Activated CD4-positive, alpha-beta T cell treated with anti-CD3 and anti-CD28 coated beads for 1 hour (primary cell): ENCODE measurements at regions not wholly inside any gene's neighbourhood (a gene's known extent, or its start where the extent isn't known, plus 50 kb on each side); places are given as distances from the start of the nearest gene placed in this dataset.

Experiments
- DNase-seq: peaks from one replicate; pipeline ENCODE4 v3.0.0-alpha.2; 2020

DNA sequence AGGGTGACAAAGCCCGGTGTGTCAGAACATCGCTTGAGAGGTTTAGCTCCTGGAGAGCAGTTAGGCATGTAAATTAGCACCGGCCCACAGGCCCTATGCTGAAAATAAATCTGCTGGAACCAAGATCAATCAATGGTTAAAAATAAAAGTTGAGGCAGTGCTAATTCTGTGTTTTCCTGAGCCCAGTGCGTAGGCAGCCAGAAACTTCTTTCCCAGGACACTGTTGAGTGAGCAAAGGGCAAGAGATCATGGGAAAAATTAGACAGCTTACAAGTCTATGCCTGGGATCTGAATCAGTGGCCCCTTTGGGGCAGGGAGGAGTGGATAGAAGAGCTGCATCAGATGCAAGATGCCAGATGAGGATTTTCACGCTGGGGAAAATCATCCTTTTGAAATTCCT is 539.2 kb downstream of the BUD13 start:
- DNase-seq = no peak

DNA sequence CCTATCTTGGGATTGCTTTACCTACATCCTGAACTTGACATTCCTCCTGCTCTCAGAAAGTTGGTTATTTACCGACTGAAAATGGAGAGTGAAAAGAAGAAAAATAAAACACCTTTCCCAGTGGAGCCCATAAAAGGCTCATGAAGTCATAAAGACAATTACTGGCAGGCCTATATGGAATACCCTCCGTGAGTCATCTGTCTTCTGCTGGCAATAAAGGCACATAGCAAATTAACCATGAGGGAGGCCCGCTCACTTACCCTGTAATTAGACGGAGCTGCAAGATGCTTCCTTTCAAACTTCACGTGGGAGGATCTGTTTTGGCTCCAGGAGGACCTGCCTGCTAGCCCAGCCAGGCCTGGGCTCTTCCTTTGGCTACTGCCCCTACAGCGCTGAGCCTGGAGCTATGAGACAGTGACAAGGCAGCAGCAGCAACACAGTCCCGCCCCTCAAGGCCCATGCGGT is 540.4 kb downstream of the BUD13 start:
- no peak for DNase-seq

DNA sequence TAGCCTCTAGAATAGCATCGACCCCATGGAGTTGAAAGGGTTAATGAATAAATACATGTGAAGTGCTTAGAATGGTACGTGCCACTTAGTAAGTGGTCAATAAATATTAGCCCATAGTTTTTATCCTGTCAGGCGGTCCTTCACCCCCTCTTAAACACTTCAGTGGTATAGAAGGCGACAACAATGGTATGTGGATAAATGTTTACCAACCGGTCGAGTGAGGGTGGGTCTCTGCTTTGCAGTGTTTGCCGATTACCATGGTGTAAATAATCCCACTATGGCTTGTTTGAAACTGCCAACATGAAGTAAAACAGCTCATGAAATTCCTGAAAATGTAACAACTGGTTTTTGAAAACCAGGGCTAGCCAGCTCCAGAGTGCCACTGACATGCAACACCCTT is 541.2 kb downstream of the BUD13 start:
- DNase-seq = no peak

DNA sequence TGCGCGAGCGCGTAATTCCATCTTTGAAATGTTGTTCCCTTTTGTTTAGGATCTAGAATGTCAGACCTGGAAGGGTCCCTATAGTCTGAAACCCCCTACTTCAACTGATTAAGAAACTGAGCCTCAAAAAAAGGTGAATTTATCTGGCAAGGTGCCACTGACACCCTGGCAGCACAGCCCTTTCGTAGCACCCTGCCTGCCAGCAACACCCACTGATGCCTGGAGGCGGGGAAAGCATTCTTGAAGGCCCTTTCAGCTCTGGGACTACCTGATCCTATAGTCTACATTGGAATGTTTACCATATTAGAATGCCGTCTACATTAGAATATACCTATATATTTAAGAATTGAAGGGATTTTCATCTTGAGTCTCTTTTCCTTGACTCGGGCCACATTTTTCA is 542.3 kb downstream of the BUD13 start:
- DNase-seq = no peak

DNA sequence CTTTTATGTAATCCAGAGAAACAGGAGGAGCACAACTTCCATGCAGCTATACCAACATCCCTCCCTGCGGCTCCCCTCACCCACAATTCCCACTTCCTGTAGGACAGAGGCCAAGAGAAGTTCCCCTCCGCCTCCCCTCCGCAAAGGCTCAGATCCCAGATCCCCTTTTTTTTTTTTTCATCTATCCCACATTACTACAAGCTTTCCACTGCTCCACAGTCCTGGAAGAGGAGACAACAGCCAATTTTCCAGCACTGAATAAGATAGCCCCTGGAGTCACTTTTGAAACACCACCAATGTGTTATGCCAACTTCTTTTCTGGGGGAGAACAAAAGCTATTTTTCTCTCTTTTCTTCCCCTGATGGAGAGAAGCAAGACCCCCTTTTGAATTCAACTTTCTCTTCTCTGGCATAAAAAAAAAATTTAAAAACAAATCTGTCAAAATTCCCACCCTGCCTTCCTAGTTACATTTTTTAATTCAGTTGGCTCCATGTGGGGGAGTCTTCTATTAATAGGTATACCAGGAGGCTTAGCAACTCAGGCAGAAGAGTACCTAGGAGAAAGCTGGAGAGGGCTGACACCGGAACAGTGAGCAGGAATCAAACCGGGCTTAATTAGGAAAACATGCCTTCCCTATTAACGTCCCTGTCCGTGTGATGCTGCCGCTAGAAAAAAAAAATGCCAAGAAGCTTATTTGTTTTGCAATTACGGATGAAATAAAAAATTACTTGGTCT is 543.4 kb downstream of the BUD13 start:
- no peak for DNase-seq

DNA sequence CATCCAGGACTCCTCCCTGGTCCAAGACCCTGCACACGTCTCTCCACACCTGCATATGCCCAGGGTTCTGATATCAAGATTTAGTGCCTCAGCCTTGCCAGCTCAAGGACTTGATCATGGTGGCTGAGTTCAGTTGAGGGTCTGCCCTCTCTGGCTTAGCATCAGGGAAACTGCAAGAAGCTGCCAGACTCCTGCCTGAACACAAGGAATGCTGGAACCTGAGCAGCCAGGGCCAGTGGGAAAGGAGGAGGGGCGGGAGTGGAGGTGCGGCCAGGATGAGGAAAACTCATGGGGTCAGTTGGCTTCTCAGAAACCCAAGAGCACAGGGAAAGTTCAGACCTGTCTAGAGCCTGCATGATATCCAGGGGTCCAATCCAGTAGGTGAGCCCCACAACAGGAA is 546.1 kb downstream of the BUD13 start:
- DNase-seq = no peak

DNA sequence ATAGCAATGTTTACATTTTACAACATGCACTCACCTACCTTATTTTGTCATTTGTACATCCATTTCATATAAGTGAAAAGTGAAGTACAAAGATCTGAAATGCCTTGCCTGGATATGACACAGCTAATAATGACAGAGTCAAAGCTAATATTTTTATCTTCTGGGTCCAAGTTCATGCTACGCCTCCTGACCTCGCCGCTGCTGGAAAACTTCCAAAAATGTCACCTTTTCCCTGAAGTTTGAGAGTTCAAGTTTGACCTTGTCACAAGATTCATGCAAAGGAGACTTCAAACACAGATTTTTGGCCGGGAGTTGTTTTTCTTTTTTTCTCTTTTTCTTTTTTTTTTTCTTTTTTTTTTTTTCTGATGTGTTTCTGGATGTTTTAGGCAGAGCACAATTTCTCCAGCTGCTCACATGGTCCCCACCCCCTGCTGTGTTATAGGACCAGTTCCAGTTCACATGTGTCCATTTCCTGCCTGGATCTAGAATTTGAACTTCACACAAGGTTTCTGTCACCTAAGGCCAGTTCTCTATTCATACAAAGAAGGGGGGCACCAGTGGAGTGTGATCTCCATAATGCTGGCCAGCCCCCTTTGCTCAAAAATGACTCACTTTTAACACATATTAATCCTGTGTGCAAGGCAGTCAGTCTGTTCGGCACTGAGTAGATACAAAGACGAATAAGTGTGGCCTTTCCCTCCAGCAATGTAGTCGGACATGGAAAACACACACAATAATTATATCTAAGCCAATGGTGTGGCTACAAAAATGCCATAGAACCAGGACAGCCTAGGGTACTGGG is 546.8 kb downstream of the BUD13 start:
- no peak for DNase-seq

DNA sequence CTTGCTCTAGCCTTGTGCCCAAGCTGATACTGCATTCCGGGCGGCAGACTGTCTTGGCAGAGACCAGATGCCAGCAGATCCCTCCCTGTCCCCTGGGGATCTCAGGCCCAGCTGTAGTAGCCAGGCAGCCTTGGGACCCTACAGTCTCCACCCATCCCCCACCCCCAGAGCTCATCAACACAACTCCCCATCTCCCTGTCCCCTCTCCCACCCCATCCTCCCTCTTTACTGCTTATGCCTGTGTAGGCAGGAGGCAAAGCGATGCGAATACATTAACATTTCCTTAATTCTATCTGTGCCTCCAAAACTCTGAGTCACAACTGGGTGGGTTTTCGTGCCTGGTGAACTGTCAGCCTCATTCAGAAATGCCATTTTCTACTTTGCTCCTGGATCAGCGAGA is 547.6 kb downstream of the BUD13 start:
- DNase-seq = no peak

DNA sequence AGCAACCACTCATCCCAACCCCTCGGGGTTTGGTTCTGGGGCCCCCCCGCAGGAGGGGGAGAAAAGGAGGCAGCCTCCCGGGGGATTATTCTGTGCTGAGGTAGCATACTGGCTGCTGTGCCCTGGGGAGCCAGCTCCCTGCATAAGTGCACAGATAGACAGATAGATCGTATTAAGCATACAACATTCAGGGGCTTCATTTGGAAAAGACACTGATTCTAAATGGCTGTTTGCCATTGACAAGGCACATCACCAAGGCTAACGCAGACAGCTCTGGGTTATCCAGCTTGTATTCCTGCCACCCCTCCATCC is 547.9 kb downstream of the BUD13 start:
- DNase-seq = no peak

DNA sequence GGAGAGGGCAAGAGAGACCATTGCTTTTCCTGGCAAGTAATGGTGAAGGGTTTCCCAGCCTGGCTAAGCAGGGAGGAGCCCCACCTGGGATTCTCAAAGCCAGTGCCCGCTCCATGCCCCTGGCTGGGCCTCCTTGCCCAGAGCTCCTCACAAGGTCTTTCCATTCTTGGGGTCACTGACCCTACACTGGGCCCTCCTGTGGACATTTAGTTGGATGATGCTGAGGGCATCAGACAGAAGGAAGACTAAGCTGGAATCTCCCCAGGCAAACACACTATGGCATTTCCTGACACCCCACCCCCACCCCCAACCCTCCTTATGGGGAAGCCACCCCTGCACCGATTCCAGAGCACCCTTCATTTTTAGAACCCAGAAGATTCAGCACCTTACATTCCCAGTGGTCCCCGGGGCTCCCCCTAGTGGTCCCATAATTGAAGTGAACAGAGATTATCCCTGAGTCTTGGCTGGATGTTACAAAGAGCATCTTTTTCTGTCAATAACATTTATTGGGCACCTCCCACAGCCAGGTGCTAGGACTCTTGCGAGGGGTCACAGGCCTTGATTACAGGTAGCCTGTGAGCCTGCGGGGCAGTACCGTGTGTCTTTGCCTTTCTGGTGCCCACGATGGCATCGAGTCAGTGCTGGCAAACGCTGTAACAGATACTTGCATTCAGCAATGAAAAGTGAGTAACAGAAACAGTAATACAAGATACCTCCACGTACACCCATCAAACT is 548.5 kb downstream of the BUD13 start:
- DNase-seq = no peak

DNA sequence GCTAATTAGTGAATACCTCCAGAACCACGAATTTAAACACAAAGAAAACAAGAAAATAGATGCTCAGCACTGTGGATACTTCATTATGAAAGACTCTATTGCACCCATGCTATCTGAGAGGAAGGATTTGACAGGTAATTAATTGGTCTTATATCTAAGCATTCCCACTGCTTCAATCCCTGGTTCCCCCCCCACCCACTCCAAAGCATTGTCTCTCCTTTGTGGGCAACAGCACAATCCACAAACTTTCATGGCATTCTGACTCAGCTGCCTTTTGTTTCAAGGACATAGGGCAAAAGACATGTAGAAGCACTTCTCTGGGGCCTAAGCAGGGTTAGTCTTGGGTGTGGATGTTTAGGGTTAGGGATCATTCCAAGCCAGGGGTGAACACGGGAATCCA is 551.4 kb downstream of the BUD13 start:
- no peak for DNase-seq

DNA sequence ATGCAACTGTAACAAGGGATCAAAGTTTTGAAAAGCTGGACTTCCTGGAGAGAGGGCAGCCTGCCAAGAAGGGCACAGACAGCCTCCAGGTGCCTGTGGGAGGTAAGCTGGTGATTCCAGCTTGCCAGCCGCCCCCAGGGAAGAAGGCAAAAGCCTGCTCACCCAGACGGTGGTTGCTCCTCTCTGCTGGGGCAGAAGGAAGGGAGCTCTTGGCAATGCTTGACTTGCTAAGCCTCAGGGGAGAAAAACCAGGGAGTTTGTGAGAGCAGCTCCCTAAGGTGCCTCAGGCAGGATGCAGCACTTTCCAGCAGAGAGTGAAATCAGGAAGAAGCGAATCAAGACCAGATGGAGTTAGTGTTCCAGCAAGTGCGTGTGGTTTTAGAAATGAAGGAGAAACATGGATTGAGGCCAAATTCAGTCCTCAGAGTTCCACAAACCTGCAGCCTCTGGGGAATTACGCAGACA is 553.6 kb downstream of the BUD13 start:
- DNase-seq = no peak

DNA sequence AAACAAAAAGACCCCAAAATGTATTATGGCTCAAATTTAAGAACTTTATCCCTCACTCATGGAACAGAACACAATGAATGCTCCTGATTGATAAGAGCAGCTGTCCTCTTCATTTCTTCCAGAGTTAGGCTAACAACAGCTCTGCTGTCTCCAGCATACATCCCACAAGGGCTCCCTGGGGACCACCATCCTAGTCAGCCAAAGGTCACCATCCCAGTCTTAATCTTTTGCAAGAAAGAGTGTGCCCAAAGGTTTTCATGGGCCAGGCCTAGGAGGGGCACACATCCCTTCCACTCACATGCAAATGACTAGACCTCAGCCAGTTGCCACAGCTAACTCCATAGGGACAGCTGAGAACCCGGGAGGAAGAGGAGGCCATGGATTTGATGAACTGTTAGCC is 555.3 kb downstream of the BUD13 start:
- no peak for DNase-seq

DNA sequence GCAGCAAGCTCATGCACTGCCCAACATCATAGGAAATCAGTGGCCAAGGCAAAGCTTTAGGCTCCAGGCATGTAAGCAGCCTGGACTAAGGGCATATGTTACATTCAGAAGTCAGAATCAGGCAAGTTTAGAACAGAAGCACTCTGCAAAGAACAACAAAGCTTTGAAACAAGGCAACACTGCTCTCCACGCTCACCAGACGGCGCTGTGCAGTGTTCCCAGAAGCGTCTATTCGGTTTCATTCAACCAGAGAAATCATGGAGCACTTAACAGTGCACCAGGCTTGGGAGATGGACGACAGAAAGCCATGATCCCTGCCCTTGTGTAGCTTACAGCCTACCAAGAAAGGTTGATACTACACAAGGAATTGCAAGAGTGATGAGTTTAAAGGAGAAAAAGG is 555.8 kb downstream of the BUD13 start:
- DNase-seq = no peak

DNA sequence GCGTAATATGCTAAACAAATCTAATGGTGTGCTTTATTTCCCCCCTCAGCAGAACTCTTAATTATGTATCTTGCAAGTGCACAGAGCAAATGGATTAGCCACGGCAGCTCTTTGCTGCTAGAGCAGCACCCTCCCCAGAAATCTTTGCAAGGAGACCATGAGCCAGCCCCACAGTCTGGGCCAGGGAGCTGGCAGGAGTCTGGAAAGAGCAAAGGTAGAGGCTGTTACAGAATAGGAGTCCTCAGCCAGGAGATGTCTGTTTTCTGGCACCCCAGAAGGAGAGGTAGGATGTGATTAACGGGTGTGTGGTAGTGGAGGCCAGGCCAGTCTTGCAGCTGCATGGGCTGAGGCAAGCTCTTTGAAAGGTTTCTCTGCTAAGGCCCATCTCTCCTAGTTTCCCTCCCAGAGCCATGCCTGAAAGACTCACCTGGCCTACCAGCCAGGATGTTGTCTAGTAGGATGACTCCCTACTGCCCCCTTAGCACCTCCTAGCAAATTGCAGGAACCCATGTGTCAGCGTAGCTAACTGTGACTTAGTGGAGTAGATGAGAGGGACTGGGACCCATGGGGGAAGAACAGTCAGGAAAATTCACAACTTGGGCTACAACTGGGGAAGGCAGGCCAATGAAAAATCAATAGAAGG is 557.2 kb downstream of the BUD13 start:
- DNase-seq = no peak

DNA sequence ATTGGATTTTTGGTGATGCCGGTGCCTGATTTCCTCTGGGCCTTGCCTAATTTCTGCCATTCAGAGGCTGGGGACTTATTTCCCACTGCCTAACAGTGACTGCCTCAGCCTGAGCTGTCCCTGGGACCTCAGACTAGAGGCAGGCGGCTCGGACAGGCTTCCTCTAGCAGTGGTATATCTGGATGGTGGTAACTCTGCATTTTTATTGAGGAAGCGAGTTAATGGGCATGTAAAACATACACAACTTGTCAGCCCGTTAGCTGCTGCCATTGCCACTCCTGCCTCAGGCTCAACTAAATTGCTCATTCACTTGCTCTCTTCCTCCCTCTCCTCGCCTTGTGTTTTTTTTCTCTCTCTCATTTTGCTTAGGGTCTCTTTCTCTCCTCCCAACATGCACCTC is 561.6 kb downstream of the BUD13 start:
- DNase-seq = no peak

DNA sequence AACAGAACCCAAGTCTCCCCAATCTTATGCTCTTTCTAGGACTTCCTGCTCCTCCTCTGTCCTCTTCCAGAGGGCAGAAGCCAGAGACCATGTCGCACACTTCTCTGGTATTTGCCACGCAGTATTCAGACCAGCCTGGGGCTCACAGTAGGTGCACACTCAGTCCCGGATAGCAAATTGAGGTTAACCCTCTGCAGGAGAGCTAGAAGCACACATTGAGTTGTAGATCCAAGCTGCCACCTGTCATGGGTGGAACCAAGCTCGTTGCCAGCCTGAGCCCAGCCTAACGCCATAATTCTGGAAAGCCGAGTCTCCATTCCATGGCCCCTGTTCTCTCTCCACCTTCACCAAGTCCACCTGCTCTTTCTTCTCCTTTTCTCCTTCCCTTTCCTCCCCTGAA is 562.1 kb downstream of the BUD13 start:
- DNase-seq = no peak

DNA sequence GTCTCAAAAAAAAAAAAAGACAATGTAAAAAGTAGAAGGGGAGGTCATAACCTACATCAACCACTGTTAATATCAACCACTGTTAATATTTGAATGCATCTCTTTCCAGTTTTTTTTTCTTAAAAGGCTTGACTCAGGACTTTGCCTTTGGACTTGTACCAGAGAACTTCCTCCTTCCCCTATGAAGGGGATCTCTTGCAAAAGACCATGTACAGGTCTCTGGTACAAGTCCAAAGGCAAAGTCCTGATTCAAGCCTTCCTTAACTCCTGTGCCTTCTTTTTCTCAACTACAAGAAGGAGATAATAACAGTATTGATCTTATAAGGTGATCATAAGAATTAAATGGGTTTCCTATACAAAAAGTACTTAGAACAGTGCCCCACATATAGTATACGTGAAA is 563.5 kb downstream of the BUD13 start:
- DNase-seq = no peak

DNA sequence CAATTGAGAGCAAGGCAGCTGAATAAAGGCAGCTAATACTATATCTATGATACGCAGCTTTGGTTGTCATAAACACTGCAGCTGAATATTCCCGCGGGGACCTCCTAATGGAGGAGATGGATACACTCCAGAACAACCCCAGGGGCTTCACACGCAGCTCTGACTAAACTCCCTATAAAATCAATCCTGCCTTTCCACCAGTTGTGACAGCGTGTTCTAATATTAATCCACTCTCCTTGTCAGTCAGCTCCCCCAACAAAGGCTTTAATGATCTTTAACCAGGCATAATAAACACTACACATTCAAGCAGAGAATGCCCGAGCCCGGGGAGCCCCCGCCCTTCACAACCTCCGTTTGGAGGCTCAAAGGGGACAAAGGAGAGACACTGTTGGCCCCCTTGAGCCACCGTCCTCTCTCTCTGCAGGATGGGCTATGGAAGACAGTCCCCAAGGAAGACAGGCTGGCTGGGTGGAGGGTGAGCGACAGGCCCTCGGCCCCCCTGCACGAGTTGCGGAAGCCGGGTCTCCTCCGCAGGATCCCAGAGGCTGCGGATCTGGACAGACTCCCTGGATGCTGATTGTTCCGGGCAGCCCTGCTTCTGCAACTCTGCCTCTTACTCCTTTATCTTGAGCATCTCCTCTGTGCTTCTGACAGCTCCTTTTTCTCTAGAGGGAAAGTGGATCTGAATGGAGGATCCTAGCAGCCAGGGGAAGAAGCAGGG is 565.2 kb downstream of the BUD13 start:
- DNase-seq = no peak

DNA sequence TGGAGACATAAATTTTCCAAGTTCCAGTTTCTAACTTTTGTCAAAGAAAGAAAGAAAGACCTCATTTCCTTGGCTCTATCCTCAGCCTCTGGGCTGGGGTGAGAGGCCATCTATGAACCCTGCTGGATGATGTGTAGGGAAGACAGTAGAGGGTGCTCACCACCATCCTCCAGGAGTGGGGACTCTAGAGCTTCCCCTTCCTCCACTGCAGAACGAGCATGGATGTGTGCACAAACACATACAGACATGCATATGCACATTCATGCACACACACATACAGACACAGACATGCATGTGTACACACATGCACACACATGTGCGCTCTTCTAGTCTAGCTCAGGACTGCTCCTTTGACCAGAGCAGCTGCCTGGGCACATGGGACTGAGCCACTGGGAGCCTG is 565.8 kb downstream of the BUD13 start:
- no peak for DNase-seq

DNA sequence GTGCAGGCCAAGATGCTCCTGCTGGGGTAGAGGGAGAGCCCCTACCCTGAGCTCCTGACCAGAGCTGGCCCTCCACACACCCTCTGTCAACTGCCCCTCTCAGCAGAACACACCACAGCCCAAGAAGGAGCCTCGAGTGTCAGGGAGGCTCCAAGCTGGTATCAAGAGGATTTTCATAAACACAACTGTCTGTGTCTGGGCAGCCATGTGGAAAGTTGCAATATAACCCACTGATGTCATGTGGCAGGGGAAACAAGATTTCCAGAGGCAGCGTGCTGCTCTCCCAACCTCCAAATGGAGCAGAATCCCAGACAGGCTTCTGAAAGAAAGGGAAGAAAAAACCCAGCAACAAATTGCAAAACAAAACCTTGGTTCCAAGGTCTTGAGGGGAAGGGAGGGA is 569.9 kb downstream of the BUD13 start:
- DNase-seq = no peak

DNA sequence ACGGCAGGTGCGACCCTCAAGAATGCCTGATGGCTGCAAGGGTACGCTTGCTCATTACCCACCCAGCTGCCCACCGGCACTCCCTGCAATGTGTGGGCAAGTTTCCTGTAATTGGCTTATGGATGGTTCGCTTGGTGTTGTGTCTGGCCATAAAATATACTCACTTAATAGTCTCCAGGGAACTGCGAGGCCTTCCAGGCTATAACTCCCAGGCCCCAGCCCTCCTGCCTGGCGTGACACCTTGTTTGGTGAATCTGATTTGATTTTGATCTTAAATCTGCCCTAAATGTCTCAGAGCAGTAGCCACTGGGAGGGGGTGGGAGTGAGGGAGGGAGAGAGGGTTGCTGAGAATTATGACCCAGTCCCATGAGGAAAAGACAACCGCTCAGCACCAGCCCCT is 572.2 kb downstream of the BUD13 start:
- no peak for DNase-seq

DNA sequence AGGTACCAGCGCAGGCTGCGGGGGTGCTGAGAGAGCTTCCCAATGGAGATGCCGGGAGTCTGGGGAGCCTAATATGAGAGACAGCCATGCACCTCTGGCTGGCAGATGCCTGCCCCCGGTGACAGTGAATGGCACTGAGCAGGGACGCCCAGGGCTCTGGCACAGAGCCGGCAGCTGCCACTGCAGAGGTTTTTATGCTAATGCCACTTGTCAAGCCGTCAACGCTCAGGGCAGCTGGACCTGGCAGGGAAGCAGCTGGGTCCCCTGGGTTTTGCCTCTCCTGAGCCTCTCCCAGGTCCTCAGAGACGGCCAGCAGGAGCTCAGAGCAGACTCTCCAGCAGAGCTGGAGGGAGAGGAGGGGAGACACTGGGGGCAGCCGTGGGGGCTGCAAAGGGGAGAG is 573.6 kb downstream of the BUD13 start:
- no peak for DNase-seq
